HG03565 (cell line): ENCODE measurements at regions not wholly inside any gene's neighbourhood (a gene's known extent, or its start where the extent isn't known, plus 50 kb on each side); places are given as distances from the start of the nearest gene placed in this dataset.

Experiments
- ATAC-seq: cut with Tn5 transposase; IDR thresholded peaks from one replicate; pipeline ENCODE4 v1.9.1; 2021; ENCODE audit warnings: mild to moderate bottlenecking, moderate library complexity; ENCODE audit not compliant: unreplicated experiment

DNA sequence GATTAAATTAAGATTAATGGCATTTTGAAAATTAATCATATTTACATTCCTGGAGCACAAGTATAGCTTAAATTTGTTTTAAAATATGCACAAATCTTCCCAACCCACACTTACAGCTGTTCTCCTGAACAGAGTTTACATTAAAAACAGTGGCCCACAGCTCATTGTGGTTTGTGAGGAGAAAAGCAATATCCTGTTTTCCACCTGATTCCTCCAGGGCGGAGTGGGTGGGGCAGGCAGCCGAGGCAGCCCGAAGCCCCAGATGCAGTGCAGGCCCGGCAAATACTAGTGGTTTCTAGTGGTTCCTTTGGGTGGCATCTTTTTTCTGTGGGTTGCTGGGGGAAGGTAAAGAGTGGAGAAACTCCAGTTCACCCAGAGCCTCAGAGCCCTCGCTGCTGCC lies 280.8 kb downstream of the ARHGAP12 start:
- no peak for ATAC-seq

DNA sequence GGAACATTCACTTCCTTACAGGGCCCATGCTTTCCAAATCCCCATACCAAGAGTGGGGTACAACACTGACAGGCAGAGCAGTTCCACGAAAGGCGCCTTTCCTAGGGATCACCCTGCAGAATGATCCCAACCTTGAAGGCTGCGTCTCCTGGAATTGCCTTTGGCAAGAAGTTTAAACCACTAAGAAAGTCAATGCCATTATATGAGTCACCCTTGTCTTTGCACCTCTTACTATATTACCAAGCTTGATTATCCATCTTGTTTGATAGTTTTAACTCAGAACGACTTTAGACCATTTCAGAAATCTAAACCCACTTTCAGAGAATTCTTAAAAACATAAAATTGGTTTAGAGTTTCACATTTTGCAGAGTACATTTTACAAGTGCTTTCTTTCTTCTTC lies 282.1 kb downstream of the ARHGAP12 start:
- no peak for ATAC-seq

DNA sequence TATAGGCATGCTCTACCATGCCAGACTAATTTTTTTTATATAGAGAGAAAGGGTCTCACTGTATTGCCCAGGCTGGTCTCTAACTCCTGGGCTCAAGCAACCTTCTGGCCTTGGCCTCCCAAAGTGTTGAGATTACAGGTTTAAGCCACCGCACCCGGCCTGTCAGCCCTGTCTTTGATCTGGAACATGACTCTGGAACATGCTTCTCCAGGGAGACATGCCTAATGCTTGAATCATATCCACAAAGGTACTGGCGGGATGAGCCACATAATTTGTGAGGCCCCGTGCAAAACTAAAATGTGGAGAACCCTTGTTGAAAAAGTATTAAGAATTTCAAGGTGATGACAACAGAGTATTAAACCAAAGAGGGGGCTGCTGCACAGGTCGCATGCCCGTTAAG lies 282.8 kb downstream of the ARHGAP12 start:
- no peak for ATAC-seq

DNA sequence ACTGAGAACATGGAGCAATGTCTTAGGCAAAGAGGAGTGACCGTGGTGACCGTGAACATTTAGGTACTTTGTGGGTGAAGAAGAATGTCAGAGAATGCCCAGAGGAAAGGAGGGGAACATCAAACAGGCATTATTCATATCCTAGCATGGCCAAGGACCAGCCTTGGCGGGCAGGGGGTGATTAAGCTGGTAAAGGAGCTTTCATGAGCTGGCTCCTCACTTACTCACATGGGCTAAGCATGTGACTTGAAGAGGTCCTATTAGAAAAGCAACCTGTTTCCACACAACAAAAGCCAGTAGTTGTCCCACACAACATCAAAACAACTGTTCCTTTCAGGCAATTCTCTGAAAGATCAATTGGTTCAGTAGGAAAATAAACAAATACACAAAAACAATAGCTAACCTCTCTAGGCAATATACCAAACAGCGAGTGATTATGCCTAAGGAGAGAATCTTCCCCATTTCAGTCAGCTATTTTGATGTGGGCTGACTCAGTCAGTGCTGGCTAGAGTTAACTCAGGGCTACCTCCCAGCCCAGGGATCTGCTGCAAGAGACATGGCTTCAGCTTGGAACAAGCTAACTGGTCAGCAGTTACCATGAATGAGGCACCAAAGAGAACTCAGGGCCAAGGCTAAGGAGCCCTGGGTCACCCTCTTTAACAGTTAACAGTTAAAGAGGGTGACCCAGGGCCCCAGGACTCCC lies 283.5 kb downstream of the ARHGAP12 start:
- ATAC-seq, result no peak

DNA sequence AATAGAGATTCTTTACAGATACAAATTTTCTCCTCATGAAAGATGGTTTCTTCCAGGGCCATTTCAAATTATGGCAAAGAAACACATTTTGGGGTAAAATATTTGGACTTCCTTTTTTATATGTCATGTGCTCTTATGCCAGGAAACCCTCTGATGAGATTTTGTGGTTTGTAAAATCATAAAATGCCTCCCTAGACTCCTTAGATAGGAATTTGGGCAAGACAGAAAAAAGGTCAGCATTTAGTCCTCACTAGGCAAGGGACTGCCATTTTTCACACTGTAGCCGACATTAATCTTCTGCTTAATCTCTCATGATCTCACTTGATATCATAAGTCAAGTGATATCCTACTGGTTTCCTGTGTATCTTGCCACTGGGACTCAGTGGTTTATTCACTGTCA lies 286.4 kb downstream of the ARHGAP12 start:
- no peak for ATAC-seq

DNA sequence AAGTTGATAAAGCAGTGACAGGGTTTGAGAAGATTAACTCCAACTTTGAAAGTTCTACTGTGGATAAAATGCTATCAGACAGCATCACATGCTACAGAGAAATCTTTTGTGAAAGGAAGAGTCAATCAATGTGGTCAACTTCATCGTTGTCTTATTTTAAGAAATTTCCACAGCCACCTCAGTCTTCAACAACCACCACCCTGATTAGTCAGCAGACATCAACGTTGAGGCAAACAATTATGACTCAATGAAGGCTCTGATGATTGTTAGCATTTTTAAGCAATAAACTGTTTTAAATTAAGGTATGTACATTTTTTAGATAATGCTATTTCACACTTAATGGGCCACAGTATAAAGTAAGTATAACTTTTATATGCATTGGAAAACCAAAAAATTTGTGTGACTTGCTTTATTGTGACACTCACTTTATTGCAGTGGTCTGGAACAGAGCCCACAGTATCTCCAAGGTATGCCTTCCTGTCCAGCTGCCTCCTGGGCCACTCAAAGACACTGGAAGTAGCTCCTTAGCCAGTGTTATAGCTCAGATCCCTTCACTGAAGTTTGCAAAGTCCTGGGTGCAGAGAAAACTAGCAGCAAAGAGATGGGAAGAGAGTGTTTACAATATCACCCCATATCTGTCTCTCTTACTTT lies 293.1 kb downstream of the ARHGAP12 start:
- no peak for ATAC-seq

DNA sequence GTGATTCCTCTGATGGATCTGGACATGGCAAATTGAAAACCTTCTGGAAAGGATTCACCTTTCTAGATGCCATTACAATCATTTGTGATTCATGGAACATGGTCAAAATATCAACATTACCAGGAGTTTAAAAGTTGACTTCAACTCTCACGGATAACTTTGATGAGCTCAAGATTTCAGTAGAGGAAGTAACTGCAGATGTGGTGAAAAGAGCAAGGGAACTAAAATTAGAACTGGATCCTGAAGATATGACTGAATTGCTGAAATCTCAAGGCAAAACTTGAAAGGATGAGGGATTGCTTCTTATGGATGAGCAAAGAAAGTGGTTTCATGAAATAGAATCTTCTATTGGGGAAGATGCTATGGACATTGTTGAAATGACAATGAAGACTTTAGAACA lies 293.6 kb downstream of the ARHGAP12 start:
- no peak for ATAC-seq

DNA sequence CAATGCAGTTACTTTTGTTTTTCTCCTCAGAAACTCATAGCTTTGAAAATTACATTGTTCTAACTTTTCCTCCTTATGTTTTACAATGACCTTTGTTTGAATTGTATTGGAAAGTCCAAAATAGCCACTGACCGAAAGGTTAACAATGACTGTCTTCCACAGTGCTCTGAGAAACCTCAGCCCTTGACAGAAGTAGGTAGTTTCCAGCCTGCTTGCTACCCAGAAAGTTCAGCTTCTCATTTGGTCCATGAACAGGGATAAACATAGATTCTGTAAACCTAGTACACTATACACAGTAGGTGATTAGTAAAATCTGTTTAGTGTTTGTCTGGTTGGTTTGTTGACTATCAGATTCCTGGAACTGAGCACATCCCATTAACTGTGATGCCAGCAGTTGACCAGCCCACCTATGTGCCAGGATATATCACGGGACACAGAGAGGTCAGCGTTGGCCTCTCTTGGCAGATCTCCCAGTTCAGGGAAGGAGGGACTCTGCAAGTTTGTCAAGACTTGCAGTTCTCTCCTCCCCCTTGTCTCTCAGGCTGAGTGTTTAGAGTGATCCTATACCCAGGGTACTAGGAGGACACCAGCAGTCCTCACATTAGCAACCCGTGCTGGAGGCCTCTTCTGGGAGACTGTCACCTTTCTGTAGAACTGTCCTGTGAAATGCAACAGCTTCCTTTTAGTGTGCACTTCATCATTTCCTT lies 297.6 kb downstream of the ARHGAP12 start:
- no peak for ATAC-seq

DNA sequence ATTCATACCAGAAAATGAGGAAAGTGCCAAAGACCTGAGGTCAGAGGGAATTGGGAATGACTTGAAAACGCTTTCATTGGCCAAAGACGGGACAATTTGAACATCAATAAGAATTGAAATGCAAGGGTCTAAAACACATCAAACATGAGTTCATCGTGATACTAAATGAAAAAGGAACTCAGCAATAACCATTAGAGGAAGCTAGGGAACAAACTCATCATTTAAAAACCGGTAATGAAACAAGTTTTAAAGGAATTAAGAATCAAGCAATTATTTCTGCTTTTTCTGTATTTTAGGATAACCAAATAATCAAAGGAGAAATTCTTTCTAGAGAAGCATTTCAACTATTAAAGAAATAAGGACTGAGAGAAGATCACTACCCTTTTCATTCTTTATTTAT lies 303.1 kb downstream of the ARHGAP12 start:
- ATAC-seq, result no peak

DNA sequence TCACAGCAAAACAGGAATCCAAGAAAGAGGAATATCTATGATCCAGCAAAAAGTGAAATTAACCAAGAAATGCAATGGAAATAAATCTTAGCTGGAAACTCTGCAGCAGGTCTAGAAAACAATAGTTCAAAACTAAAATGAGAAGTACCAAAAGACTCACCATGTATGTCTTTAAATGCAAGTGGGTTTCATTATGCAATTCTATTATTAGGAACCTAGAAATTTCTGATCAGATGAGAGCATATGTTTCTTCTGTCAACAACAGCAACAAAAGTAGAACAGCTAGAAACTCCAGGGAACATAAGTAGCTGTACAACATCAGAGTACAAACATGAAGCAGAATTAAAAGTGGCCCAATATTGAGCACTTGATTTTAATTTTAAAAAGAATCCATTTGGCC lies 304.0 kb downstream of the ARHGAP12 start:
- no peak for ATAC-seq

DNA sequence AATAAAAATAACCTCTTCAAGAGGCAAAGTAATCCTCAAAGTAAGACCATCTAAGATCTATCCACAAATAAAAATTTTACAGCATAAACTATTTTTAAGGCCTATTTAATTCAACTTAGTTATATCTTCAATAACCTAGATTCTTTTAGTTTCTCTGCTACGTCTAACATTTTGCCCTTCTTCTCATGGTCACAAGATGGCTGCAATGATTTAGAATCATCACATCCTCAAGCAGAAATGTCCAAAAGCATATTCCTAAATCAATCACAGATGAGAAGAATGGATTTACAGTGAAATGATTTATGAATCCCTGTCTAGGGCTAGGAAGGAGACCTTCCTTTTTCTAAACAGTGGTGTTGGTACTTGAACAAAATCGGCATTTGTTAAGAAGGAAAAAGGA lies 304.7 kb downstream of the ARHGAP12 start:
- no peak for ATAC-seq

DNA sequence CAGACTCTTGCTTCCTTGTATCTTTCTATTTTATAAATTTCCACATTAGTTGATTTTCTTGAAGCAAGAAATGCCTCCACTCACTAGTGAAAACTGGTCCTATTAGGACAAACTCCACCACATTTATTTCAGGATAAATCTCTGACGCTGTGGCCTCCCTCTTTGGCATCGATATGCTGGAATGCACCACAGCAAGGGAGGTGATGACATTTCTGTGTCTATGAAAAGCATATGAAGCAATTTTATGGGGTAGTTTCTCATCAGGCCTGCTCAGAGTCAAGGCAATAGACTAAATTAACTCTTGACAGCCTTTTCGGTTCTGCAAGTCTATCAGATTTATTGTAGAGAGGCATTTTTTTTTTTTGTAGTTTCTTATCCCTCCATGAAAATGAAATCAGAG lies 304.4 kb downstream of the ZEB1 start:
- ATAC-seq, result no peak

DNA sequence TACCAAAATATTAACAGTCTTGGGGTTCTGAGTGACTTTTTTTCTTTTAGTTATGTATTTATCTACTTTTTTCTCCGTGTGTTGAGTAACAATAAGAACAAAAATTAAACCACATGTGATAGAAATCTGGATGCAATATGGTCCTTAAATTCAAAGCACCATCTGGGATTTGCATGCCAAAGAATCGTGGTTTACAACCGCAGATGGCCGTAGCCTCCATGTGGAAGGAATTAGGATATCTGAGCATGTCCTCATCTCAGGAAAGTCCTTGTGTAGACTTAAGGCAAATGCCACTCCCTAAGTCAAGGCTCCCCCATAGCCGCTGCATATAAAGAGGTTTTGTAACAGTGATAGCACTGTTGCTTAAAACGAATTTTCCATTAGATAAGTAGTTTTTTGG lies 304.0 kb downstream of the ZEB1 start:
- no peak for ATAC-seq

DNA sequence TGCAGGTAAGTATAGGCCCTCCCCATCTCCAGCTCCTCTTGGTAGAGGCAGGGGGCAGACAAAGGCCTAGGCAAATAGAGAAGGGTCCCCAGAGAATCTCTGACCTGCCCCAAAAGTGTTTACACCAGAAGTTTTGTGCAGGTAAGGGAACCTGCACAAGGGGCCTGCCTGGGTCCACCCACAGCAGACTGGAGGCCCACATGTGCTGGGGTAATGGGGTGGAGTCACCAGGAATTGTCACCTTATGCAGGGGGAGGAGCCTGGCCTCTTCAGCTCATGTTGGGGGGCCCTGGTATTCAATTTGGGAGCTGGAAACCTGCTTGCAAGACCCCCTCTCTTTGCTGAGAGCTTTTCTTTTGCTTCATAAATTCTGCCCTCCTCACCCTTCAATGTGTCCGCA lies 302.7 kb downstream of the ZEB1 start:
- ATAC-seq, result no peak

DNA sequence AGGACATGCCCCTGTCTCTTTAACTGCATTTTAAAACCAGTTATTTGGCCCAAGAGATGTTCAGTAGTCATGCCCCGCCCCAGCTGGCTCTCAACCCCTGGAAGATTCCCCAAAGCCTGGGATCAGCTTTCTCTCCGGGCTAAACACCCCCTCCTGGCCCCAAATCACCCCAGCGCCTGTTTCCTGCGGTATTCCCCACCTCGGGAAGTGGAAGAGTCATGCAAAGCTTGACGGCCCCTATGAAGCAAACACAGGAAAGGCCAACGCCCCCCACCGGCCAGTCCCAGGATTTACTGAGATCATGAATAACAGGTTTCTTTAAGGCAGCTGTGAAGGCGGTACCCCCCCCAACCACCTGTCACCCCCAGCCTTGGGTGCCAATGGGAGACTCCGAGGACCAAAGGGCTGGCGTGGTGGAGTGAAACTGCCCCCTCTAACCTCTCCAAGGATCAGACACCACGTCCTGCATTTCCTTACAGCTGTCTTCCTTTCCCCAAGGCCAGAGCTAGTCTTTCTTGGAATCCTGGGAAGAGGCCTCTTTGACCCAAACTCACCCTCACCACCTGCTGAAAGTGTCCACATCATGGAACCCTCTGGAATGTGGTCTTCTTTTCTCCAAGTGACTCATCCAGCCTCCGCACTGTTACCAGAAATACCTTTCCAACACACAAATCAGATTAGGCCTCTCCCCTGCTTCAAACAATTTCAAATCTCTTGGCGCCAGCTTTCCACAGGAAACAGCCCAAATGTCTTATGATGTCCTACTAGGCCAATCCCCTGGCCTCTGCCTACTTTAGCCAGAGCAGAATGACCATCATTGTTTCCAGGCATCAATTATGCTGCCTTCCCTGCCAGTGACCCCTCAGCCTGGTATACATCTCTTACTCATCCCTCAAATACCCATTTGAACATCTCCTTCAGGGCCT lies 301.5 kb downstream of the ZEB1 start:
- ATAC-seq, result no peak

DNA sequence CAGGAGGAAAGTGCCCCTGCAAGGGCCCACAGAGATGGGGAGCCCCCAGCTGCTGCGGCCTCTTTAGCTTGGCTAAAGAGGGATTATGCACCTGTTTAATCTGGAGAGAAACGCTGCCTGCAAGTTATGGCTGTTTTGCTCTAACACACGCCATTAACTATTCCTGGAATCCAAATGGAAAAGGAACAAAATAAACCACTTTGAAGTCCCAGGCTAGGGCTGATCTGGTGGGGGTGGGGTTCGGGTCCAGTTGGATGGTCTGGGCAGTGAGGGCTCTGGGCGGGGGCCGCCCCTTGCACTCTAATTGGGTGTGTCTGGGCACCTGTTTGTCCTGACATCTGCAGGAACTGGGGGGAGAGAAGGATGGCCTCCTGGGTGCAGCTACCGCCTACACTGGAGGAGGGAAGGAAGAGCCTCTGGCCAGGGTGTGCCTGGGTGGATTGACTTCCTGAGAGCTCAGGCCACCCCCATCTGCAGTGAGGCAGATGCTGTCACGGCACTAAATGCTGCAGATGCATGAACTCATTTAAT lies 300.6 kb downstream of the ZEB1 start:
- ATAC-seq, result no peak

DNA sequence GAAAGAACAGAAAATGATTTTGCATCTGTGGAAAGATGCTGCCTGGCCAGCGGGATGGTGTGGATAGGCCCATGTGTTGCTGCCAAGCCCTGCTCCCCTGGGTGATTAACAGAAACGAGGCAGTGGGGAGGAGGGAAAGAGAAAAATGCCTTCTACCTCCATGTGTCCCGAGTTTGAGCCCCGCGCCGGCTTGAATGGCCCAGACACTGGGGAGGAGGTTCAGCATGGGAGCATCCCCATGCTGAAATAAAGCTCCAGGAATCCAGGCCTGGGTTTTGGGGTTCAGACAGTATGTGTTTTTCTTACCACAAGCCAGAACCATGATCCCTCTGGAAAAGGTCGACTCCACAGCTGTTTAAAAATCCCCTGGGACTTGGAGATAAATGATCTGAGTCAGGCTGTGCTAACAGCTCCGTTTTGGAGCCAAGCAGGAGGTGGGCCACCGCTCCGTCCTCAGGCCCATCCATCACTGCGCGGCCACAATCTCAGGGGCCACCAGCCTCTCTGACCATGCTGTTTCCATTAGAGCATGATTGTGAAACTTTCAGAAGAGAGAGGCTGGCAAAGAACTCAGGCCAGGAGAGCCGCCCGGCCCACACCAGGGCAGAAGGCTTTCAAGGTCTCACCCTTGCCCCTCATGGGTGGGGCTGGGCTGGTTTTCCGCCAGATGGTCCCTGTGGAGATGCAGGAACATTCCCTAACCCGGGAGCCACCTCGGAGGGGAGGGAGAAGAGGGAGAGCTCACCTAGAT lies 299.7 kb downstream of the ZEB1 start:
- ATAC-seq, result no peak

DNA sequence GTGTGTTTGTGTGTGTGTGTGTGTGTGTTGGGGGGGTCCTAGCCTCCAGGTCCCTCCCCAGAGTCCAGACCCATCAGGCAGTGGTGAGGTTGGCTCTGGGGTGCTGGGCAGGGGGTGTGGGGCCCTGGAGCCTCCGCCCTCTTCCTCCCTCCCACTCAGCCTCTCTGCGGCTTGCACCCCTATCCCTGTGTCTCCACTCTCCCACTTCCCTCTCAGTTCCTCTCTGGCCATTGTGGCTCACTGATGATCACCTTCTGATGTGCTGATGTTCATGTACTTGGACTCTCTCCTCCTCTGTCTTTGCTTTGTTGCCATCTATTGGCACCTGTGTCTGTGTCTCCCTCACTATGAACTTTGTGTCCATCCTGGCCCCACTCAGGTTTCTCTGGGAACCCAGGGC lies 298.7 kb downstream of the ZEB1 start:
- no peak for ATAC-seq

DNA sequence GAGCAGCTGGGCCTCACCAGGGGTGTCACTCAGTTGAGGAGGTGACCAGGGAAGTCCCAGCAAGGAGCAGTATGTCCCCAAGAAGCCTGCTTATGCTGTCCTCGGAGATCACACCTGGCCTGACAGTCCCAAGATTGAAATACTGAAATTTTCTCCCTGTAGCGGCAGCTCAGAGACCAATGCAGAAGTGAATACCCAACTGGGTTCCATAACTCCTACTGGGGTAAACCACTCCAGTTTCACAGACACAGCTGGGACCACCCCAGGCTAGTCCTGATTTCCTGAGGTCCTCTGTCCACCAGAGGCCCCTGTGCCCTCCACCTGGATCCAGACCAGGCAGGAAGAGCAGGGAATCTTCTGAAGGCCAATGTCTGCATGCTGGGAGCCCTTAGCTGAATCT lies 298.1 kb downstream of the ZEB1 start:
- no peak for ATAC-seq

DNA sequence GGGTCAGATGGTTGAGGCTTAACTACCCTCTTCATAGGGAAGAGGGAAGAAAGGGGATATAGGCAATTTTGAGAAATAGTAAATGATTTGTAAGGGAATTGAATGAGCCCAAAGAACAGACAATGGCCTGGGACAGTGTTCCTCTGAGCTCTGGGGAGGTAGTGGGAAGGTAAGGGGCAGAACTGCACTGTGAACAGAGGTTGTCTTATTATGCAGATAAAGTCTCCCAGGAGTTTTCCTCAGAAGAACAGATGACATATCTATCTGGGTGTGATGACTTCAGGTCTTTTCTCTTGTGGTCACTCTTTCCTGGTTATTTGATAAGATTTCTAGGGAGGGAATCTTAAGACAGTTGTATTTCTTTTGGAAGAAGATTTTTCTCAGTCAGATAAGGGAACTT lies 296.1 kb downstream of the ZEB1 start:
- no peak for ATAC-seq
